ENCODE measurements at regions not wholly inside any gene's neighbourhood (a gene's known extent, or its start where the extent isn't known, plus 50 kb on each side); places are given as distances from the start of the nearest gene placed in this dataset.
"Not testable (repeated sequence)": the region's sequence is repeated elsewhere in the genome, so short reads cannot be mapped to it uniquely, and the experiment has no call there.

DNA sequence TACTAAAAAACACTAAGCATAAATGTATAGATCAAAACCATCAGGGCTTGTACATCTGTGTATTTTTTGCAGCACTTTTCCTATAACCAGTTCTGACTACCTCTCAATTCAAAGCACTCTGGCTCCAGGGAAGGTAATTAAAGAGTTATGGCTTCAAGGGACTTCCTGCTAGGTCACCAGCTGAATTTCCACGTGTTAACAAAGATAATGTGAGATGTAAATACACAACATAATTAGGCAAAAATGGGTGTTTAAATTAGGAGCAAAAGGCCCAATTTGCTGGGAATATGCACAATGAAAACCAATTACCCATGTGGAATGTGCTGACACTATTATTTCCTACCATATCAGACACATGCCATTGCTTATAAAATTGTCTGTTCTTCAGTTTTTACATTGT is 513.4 kb upstream of the FLRT2 start:
- POLR2A ChIA-PET = no interaction called here
- no peaks in the 10 kb centered on the region for H3K27me3 ChIP-seq (replicated peaks; ENCODE audit: control insufficient read depth, insufficient read depth, low read length)
- Mint-ChIP-seq H3K4me3 (ENCODE audit: unreplicated experiment) (no peak overlapping the region), H3K27ac (ENCODE audit: unreplicated experiment) (no peak overlapping the region), H3K4me1 (ENCODE audit: low read depth, unreplicated experiment) (no peaks in the 10 kb centered on the region), H3K9me3 (ENCODE audit: unreplicated experiment) (peaks cover 8% of the 10 kb centered on the region), H3K27me3 (ENCODE audit: insufficient read depth, unreplicated experiment) (no peaks in the 10 kb centered on the region), H3K36me3 (ENCODE audit: insufficient read depth, unreplicated experiment) (no peaks in the 10 kb centered on the region)
- intact Hi-C loops (cut with micrococcal nuclease; ENCODE audit: unreplicated experiment) = no loop called here
- CTCF ChIA-PET = no interaction called here
- no peak for DNase-seq
- no TSS peak for BruUV-seq (replicated peaks)
- H3K4me3 ChIP-seq (ENCODE audit: low read depth, low read length) = no peak overlapping the region
- no peaks in the 10 kb centered on the region for H3K9me3 ChIP-seq
- TF ChIP-seq, protein P1, sequence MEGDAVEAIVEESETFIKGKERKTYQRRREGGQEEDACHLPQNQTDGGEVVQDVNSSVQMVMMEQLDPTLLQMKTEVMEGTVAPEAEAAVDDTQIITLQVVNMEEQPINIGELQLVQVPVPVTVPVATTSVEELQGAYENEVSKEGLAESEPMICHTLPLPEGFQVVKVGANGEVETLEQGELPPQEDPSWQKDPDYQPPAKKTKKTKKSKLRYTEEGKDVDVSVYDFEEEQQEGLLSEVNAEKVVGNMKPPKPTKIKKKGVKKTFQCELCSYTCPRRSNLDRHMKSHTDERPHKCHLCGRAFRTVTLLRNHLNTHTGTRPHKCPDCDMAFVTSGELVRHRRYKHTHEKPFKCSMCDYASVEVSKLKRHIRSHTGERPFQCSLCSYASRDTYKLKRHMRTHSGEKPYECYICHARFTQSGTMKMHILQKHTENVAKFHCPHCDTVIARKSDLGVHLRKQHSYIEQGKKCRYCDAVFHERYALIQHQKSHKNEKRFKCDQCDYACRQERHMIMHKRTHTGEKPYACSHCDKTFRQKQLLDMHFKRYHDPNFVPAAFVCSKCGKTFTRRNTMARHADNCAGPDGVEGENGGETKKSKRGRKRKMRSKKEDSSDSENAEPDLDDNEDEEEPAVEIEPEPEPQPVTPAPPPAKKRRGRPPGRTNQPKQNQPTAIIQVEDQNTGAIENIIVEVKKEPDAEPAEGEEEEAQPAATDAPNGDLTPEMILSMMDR (IDR thresholded peaks at IDR 0.05; ENCODE audit: insufficient read depth in 1 of 2, low read depth in 1 of 2, low read length in 1 of 2, severe bottlenecking in 1 of 2, unreplicated experiment in 1 of 2) = no peak
- H3K36me3 ChIP-seq (ENCODE audit: control insufficient read depth, insufficient read depth, low read length) = no peaks in the 10 kb centered on the region
- H3K4me1 ChIP-seq = no peaks in the 10 kb centered on the region

DNA sequence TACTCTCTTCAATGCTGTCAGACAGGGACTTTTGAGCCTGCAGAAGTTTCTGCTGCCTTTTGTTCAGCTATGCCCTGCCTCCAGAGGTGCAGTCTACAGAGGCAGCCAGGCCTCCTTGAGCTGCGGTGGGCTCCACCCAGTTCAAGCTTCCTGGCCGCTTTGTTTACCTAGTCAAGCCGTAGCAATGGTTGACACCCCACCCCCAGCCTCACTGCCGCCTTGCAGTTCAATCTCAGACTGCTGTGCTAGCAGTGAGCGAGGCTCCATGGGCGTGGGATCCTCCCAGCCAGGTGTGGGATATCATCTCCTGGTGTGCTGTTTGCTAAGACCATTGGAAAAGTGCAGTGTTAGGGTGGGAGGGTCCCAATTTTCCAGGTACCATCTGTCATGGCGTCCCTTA is 506.1 kb upstream of the FLRT2 start:
- H3K9me3 ChIP-seq; H3K4me3 Mint-ChIP-seq (ENCODE audit: unreplicated experiment); POLR2A ChIA-PET; H3K27me3 ChIP-seq (replicated peaks; ENCODE audit: control insufficient read depth, insufficient read depth, low read length); H3K4me1 Mint-ChIP-seq (ENCODE audit: low read depth, unreplicated experiment); intact Hi-C loops (cut with micrococcal nuclease; ENCODE audit: unreplicated experiment); H3K36me3 Mint-ChIP-seq (ENCODE audit: insufficient read depth, unreplicated experiment); DNase-seq; H3K4me1 ChIP-seq; H3K36me3 ChIP-seq (ENCODE audit: control insufficient read depth, insufficient read depth, low read length); H3K4me3 ChIP-seq (ENCODE audit: low read depth, low read length); CTCF ChIA-PET; H3K27me3 Mint-ChIP-seq (ENCODE audit: insufficient read depth, unreplicated experiment); BruUV-seq (replicated peaks); H3K27ac Mint-ChIP-seq (ENCODE audit: unreplicated experiment): not testable (repeated sequence)
- peaks cover 20% of the 10 kb centered on the region for H3K9me3 Mint-ChIP-seq (ENCODE audit: unreplicated experiment)

DNA sequence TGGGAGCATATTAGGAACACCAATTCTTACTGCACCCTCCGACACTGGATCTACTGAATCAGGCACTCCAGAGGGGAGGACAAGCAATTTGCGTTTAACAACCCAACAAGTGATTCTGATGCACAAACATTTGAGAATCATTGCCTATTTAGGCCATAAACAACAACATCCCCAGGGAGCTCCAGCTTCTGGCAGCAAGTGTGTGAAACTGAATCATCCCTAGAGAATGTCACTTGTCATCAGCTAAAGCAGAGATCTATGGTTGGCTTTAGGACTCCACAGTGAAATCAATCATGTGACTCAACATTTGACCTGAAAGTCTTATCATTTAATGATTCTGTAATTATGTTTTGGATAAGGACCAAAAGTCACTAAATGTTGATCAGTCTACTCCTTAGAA is 505.0 kb upstream of the FLRT2 start:
- Mint-ChIP-seq H3K4me3 (ENCODE audit: unreplicated experiment) (no peak overlapping the region), H3K27ac (ENCODE audit: unreplicated experiment) (no peak overlapping the region), H3K4me1 (ENCODE audit: low read depth, unreplicated experiment) (no peaks in the 10 kb centered on the region), H3K9me3 (ENCODE audit: unreplicated experiment) (peaks cover 20% of the 10 kb centered on the region), H3K36me3 (ENCODE audit: insufficient read depth, unreplicated experiment) (no peaks in the 10 kb centered on the region), H3K27me3 (ENCODE audit: insufficient read depth, unreplicated experiment) (peaks cover 6% of the 10 kb centered on the region)
- H3K27me3 ChIP-seq (replicated peaks; ENCODE audit: control insufficient read depth, insufficient read depth, low read length) = no peaks in the 10 kb centered on the region
- no peaks in the 10 kb centered on the region for H3K4me1 ChIP-seq
- no peak for DNase-seq
- no peak overlapping the region for H3K4me3 ChIP-seq (ENCODE audit: low read depth, low read length)
- TF ChIP-seq, protein P1 (IDR thresholded peaks at IDR 0.05; ENCODE audit: insufficient read depth in 1 of 2, low read depth in 1 of 2, low read length in 1 of 2, severe bottlenecking in 1 of 2, unreplicated experiment in 1 of 2) = no peak
- ChIA-PET CTCF (no interaction called here), POLR2A (no interaction called here)
- H3K9me3 ChIP-seq = no peaks in the 10 kb centered on the region
- no peaks in the 10 kb centered on the region for H3K36me3 ChIP-seq (ENCODE audit: control insufficient read depth, insufficient read depth, low read length)
- intact Hi-C loops (cut with micrococcal nuclease; ENCODE audit: unreplicated experiment) = no loop called here
- no TSS peak for BruUV-seq (replicated peaks)

DNA sequence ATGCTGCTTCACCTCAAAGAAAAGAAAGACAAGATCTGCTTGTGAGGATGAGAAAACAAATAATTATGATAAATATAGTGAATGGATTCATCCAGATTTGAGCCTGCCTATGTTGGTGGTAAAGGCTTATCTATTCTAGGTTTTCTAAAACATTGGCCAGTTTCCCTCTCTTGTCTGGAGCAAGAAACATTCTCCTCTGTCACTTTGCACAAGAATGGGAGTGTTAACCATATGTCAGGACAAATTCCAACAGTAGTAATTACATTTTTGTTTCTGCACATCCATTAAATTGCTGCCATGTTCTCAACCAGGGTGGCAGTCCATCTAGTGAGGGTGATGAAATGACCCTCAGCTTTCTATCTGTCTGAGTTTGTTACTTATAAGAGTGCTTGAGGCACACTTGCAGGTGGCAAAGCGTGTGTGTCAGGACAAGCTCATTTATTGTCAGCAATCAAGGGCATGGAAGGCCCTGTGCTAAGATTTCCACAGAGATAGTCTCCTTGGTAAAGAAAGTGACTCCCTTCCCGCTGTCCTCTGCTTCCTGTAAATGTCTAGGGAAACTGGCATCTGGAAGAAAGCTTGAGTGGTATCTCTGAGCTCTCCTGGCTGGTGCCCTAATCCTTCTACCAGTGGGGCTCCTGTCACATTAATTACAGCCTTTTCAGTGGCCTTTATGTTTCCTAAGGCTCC is 502.1 kb upstream of the FLRT2 start:
- TF ChIP-seq, protein P1 (IDR thresholded peaks at IDR 0.05; ENCODE audit: insufficient read depth in 1 of 2, low read depth in 1 of 2, low read length in 1 of 2, severe bottlenecking in 1 of 2, unreplicated experiment in 1 of 2) = no peak
- H3K4me1 Mint-ChIP-seq (ENCODE audit: low read depth, unreplicated experiment) = no peaks in the 10 kb centered on the region
- no peak overlapping the region for H3K27ac Mint-ChIP-seq (ENCODE audit: unreplicated experiment)
- intact Hi-C loops (cut with micrococcal nuclease; ENCODE audit: unreplicated experiment) = no loop called here
- ChIA-PET CTCF (no interaction called here), POLR2A (no interaction called here)
- peaks cover 6% of the 10 kb centered on the region for H3K27me3 Mint-ChIP-seq (ENCODE audit: insufficient read depth, unreplicated experiment)
- no peaks in the 10 kb centered on the region for H3K4me1 ChIP-seq
- peaks cover 7% of the 10 kb centered on the region for H3K9me3 Mint-ChIP-seq (ENCODE audit: unreplicated experiment)
- no peak for DNase-seq
- H3K27me3 ChIP-seq (replicated peaks; ENCODE audit: control insufficient read depth, insufficient read depth, low read length) = no peaks in the 10 kb centered on the region
- no TSS peak for BruUV-seq (replicated peaks)
- no peaks in the 10 kb centered on the region for H3K36me3 Mint-ChIP-seq (ENCODE audit: insufficient read depth, unreplicated experiment)
- H3K36me3 ChIP-seq (ENCODE audit: control insufficient read depth, insufficient read depth, low read length) = no peaks in the 10 kb centered on the region
- H3K9me3 ChIP-seq = no peaks in the 10 kb centered on the region
- H3K4me3 Mint-ChIP-seq (ENCODE audit: unreplicated experiment) = no peak overlapping the region
- no peak overlapping the region for H3K4me3 ChIP-seq (ENCODE audit: low read depth, low read length)

Data from Caco-2 (cell line).